ENCODE measurements at regions not wholly inside any gene's neighbourhood (a gene's known extent, or its start where the extent isn't known, plus 50 kb on each side); places are given as distances from the start of the nearest gene placed in this dataset.
"Not testable (repeated sequence)": the region's sequence is repeated elsewhere in the genome, so short reads cannot be mapped to it uniquely, and the experiment has no call there.

DNA sequence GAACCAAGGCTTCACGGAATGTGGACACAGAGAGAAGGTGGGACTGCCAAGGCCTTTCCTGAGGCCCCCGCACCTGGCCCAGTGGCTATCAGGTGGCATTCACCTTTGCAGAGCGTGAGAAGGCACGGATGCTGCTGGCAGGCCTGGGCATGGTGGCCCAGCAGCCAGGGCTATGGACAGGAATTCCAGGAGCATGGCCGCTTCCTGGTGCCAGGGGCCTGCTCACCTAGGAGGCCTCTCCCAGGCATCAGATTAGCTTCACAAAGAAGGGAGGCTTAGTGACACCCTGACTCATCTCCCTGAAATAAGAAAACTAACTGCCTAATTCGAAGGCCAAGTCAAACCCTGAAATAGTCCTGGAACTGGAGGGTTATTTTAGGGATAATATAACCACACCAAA lies 155.8 kb downstream of the TEX29 start:
- DNase-seq, result no peak

DNA sequence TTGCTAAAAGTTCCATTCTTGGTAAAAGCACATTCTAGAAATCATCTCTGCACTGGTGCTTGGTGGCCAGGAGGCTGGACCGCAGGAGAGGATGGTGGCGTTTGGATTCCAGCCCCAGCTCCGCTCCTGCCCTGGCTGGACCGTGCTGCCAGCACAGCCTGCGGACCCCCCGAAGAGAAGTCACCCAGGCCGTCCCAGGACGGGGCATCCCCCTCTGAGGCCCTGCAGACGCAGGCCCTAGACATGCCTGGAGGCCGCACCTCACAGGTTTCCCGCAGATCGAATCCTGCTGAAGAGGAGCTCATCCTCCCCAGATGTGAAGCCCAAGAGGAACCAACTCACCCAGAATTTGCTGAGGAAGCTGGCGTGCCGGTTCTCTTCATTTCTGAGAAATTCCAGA lies 159.0 kb downstream of the TEX29 start:
- DNase-seq, result no peak

DNA sequence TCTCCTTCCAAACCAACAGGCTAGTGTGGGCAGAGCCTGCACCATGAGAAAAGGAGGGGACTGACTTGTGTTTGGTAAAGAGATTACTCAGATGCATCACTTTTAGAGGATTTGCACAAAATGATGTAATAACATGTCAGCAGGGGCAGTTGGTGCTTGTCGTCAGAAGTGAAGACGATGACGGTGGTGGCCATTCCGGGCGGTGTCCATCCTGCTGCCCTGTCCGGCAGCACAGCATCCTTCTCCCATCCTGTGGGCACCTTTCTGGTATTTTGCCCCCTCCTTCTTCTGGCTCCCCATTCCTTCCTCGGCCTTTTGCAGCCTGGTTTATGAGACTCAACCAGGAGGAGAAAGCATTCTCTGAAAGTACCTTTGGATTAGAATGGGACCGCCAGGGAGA lies 160.1 kb downstream of the TEX29 start:
- DNase-seq, result no peak

DNA sequence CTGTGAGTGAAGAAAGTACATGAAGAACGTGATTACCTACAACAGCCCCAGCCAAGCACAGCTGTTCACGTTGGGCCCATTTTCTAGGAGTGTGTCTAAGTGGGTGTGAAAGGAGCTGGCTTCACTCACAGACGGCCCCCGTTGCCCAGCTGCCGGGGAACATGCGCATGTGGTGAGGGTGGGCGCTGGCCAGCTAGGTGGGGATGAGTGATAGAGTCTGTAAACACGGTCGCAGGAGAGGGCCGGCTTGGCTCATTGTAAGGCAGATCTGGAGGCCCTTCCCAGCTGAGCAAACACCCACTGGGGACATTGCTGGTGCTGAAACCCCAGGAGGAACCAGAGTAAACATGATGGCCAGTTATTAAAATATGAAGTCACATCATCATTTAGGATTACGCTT lies 160.5 kb downstream of the TEX29 start:
- no peak for DNase-seq

DNA sequence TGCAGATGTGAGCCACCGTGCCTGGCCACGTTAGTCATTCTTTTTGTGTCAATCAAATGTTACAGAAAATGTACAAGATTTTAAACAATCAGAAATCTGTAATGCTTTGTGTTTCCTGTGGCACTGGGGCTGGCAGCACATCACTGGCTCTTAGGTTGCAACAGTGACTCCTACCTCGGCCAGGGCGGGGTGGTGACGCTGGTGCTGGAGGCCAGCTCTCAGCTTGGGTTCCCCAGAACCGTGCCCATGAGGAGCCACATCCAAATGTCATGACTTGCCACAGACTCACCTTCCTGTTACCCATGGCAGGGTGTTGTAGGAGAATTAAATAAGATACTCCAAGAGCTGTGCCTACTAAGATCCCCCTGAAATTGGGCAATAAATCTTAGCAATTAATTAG lies 161.7 kb downstream of the TEX29 start:
- DNase-seq, result no peak

DNA sequence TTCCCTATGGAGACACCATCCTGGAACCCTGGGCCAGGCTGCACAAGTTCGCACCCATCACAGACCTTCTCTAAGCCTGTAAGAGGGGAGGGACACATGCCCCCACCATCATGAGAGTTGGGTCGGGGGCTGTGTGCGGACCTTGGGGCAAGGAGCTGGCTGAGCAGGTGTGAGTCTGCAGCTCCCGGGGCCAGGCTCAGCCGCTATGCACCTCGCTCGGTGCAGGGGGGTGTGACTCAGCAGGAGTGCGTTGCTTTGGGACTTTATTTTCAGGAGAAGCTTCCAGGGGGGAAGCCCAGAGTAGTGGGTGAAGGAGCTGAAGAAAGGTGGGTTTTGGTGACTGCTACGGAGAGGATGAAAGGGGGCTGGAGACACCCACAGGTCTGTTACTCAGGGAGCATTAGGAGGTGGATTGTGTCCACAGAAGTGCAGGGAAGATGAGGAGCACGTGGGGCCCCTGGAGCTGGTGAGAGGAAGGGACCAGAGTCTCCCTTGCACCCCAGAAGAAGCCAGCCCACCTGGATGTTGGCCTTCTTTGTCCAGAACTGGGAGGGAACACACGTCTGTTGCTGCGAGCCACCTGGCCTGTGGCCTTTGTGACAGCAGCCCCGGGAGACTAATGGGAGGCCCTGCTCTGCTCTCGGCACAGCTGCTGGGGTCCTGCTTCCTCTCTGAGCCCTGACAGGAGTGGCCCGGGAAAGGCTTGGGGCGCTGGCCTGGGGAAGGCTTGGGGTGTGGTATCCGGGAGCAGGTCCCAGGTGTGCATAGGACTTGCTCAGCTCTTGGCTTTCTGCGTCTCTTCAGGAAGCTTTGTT lies 162.6 kb downstream of the TEX29 start:
- DNase-seq, result no peak

DNA sequence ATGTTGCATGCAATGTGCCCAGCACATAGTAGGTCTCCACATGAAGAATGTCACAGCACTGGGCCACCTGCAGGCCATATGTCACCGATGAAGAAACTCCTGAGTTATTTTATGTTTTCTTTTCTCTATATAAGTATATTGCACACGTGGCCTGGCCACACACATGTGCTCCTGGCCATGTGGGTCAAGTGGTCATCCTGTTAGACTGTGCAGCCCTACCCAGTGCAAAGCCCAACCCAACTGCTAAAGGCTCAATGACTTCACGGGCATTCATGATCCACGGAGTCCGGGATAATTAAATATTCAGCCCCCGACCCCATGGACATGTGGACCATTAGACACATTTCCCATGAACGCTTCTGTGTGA lies 163.2 kb downstream of the TEX29 start:
- DNase-seq, result no peak

DNA sequence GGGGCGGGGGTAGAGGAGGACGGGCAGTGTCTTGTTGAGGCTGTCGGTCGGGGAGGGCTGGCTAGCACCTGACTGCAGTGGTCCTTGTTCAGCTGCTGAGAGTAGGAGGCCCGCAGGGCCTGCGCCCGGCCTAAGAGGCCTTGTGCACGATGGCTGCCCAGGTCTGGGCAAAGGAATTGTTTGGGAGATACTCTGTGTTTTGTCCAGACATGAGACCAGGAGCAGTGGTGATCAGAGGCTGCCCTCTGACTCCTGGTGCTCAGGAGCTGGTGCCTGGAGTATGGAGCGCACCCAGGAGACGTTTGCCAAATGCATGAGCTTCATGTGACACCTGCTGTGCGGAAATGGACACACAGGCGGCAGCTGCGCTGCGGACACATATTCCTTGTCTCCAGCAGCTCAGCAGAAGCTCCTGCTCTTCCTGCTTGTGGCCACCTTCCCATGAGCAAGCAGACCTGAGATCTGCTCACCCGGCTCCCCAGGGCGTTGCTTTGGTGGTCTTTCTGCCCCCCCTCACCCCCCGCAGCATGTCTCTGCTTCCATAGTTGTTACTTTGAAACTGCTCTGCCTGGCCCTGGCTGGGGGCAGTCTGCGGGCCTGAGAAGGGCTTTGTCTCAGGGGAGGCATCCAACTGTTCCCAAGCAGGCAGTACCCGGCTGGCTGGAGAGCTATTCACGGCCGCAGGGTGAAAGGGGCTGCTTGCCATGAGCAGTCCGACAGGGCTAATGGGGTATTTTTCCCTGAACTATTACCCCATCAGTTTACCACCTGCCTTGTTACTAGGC lies 163.9 kb downstream of the TEX29 start:
- DNase-seq, result no peak

DNA sequence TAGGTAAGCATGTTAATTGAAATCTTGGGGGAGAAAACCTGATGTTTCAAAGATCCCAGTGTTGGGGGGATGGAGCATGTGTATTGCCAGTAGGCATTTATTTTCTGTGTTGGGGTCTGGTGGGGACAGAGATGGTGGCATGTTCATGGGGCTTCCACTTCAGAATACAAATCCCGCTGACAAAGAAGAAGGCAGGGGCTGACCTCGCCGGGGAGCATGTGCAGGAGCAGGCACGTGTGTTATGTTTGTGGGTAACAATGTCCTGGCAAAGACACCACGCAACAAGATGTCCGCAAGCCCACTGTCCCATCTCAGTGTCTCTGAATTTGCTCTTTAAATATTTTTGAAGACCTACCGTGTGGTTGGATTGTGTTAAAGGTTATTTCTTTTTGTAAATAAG lies 164.5 kb downstream of the TEX29 start:
- no peak for DNase-seq

DNA sequence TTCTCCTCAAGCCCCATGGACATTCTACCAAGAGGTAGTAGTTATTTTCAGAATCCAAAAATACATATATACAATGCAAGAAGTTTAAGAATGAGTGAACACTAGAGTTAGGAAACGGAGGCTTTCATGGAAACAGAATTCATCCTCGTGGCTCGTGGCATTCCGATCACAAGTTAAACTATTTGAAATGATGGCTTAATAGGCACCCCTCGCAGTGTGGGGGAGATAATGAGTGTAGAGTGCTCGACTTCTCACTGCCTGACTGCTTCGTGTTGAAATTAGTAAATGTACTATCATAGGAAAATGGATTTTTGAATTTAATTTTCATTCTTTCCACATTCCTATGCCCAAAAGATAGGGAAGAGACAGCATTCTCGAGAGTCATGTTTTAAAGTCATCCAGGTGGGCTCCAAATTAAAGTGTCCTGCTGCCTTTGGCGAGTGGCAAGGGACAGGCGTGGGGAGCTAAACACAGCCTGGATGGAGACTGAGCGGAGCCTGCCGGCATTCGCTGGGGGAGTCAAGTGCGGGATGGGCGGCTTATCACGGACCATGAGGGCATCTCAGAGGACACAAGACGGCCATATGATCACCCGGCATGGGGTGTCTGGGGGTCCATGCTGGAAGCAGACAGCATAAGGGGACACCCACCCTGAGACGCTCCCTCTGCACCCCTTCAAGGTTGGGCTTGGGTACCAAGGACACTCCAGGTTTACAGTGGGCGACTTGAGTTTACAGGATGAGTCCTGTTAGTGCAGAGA lies 165.2 kb downstream of the TEX29 start:
- no peak for DNase-seq

DNA sequence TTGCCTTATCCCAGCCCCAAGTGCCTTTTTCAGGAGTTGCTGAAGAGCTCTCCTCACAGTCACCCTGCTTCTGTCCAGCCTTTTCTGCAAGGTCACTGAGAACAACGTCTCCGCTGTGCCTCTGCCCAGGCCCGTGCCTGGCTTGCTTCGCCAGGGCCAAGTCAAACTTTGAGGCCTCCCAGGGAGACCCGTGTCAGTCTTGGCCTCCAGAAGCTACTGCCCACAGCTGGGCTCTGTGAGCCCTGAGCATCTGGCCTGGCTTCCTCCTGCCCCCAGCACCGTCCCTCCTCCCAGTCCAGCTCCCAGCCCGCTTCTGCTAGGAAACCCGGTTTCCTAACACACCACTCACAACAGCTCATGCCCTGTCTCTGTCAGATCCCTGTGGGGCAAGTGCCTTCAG lies 165.9 kb downstream of the TEX29 start:
- no peak for DNase-seq

DNA sequence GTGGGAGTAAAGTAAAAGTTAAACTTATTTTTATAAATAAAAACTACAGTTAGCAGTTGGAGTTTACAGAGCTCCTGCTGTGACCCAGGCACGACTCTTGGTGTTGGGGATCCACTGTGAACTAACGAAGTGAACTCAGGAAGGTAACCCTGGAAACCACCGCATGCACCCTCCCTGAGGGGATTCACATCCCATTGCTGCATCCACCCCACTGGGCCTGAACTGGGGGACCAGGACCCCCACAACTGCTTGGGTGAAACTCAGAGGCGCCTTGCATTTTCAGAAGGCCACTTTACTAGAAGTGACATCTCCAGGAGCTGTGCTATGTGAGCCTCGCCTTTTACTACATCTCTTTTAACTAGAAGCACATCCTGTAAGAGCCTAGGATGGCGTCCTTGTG lies 166.4 kb downstream of the TEX29 start:
- no peak for DNase-seq

DNA sequence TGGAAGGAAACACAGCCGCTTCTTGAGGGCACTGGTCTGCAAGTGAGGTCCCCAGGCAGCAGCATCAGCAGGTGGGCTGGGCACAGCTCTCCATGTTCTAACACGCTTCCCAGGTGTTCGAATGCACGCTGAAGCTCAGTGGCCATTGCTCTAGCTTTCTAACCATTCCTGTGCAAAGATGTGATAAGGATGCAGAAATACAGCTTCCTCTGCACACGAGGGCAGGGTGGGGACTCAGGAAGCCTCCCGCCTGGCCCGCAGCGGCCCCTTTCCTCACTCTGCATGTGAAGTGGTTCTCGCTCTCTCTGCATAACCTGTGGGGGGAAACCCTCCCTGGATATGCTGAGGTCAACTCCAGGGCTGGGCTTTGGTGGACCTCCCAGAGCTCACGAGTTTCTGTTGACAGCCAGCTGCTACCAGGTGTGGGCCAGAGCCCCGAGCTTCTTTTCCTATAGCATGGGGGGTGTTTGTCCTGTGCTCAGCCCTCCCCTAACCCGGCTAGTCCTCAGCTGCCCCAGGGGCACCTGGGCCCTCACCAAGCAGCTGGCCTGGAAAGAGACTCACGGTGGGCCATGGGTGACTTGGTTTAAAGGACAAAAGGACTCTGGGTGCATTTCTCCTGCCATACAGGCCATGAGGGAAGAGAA lies 168.2 kb downstream of the TEX29 start:
- DNase-seq, result no peak

DNA sequence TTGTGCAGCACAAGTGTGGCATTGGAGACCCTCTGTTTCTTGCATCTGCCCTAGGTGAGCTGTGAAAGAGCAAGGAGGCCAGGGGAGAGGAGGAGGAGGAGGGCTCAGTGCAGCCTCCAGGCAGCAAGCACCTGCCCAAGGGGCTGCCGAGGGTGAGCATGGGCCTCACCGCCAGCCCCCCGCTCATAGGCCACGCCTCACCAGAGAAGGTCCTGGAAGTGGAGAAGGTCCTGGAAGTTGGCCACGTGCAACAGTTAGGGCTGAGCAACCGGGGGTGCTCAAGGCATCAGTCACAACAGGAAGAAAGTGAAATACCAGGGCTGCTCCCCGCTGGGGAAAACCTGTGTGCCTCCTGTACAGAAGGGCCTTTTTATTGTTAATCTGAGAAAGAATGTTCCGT lies 168.9 kb downstream of the TEX29 start:
- no peak for DNase-seq

DNA sequence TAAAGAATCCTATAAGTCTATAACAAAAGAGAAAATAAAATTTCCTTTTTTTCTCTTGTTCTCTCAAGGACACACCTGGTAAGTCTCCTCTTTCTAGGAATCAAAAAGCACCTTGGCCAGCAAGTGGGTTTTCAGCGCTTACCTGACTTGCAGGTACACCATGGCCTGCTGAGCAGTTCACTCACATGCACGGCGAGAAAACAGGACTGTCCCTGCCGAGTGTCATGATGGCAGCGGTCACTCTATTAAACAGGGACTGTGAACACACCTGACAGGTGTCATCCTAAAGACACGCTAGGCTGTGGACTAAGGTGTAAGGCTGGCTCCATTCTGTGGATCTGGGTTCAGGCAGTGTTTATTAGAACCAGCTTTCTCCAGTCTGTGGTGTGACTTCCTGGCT lies 170.2 kb downstream of the TEX29 start:
- DNase-seq, result no peak

DNA sequence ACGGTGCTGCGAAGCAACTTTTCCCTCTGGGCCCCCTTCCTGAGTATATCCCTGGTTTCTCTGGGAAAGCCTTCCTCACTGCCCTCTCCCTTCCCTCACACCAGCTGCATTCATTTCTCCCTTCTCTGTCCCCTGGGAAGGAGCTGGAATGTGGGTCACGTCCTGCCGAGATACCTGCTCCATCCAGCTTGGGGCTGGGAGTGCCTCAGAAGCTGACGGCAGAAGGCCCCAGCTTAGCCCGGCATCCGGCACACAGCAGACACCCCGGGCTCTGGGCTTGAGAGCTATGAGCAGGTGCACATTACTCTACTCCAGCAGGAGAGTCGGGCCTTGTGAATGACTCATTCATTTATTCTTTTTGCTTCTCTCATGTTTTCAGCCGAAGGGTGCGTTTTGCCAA lies 170.6 kb downstream of the TEX29 start:
- no peak for DNase-seq

DNA sequence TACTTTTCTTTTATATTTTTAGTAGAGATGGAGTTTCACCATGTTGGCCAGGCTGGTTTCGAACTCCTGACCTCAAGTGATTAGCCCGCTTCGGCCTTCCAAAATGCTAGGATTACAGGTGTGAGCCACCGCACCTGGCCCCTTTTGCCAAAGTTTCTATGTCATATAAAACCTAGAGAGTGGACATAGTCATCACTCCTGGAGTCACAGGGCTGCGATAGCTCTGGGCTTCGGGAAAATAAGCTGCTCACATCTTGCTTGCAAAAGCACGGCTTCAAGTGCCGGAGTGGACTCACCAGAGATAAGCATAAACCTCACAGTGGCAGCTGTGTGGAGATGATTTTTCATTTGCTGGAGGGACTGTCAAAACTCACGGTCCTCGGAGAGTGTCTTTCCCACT lies 171.2 kb downstream of the TEX29 start:
- DNase-seq, result no peak

DNA sequence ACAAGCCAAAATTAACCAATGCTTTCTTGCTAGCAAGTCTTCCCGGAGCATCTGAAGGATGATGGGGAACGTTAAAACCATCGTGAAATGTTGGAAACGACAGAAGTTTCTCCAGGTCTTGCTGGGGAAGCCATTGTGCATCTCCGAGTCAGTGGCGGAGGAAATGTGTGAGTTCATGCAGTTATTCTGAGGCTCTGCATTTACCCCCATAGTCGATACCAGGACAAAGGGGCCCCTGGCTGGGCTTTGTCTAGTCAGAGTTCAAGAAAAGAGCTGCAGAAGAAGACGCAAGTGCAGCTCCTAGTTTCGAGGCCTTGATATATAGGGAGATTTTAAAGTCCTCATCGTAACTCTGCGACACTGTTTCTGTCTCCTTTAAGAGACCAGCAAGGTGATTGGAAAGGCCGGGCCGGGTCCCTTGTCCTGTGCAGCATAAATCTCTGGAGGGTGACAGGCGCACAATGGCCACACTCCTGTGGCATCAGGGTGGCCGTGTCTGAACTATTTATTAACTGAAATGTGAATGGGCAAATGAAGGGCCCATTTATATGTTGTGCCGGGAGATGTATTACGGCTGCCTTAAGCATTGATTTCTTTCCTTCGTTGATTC lies 172.0 kb downstream of the TEX29 start:
- no peak for DNase-seq

DNA sequence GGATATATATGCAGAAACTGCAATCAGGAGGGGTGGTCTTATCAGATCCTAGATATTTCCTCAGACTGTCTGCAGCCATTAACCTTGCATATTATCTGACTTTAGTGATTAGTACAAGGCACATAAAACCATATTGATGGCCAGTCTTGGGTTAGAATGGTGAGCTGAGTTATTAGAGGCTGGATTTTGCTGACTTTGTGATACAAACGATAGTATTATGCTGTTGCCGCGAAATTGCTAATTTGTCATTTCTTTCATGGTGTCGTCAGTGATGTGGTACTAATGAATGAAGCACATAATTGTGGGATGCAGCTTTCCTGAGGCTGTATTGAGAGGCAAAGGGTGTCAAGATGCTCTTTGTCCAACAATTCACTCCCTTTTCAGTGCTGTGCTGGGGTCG lies 172.5 kb downstream of the TEX29 start:
- DNase-seq, result no peak

DNA sequence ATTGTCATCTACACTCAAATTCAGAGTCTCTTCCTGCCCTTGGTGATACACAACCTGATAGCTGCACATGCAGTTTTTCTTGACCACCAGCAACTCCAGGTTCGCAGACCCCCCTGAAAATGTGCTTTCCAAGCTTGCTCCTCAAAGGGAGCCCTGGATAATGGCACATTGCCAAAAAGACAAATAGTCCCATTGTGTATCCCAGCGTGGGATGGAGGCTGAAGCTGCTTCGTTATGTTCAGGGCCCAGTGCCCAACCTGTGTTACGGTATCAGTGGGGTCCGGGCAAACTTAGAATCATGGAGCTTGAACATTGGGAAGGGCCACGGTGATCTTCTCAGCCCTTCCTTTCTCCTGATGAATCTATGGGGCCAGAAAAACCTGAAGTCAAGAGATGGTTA lies 173.0 kb downstream of the TEX29 start:
- DNase-seq, result no peak

DNA sequence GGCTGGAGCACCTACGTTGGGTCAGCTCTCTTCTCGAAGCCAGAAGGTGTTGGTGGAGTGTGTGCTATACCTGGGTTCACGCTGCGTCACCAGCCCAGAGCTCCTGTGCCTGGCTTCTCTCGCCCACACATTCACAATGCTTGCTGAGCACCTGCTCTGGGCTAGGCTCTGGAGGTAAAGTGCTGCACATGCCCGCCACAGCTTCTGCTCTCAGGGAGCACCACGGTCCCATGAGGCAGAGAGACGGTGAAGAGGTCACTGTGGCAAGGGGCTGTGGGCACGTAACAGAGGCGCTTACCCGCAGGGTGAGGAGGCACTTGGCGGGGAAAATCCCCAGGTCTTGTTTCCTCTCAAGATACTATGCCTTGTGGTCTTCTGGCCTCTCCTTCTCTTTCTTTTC lies 174.2 kb downstream of the TEX29 start:
- DNase-seq, result no peak

DNA sequence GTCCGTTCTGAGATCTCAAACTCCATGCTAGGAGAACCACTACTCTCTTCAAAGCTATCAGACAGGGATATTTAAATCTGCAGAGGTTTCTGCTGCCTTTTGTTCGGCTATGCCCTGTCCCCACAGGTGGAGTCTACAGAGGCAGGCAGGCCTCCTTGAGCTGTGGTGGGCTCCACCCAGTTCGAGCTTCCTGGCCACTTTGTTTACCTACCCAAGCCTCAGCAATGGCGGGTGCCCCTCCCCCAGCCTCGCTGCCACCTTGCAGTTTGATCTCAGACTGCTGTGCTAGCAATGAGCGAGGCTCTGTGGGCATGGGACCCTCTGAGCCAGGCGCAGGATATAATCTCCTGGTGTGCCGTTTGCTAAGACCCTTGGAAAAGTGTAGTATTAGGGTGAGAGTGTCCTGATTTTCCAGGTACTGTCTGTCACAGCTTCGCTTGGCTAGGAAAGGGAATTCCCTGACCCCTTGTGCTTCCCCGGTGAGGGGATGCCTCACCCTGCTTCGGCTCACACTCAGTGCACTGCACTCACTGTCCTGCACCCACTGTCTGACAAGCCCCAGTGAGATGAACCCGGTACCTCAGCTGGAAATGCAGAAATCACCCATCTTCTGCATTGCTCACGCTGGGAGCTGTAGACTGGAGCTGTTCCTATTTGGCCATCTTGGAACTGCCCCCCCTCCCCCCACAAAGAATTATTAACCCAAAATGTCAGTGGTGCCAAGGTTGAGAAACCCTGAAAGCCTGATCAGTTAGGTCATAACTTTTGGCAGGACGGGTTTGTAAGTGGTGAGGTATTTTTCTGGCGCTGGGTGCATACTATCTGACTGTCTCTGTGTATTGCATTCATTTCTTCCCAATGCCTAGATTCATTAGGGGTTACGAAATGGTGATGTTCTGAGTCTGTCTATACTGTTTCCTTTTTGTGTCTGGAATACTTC lies 181.4 kb downstream of the TEX29 start:
- DNase-seq, result not testable (repeated sequence)

Measured in EL (cell line).